ENCODE measurements at regions not wholly inside any gene's neighbourhood (a gene's known extent, or its start where the extent isn't known, plus 50 kb on each side); places are given as distances from the start of the nearest gene placed in this dataset.

GRCh38 chrX:1767026-1767425 lies 152.2 kb downstream of the ASMT start:
- no peak overlapping the region for H3K4me3 ChIP-seq (ENCODE audit: low read depth, low read length)
- no peak for DNase-seq (ENCODE audit: low read depth, low spot score)
- in situ Hi-C loops (cut with HindIII; ENCODE audit: low sequenced_read_pairs), result no loop called here
- TF ChIP-seq CTCF (IDR thresholded peaks at IDR 0.05; ENCODE audit: low read depth, low read length), result no peak

GRCh38 chrX:1778817-1779216 lies 164.0 kb downstream of the ASMT start:
- no peak for TF ChIP-seq CTCF (IDR thresholded peaks at IDR 0.05; ENCODE audit: low read depth, low read length)

GRCh38 chrX:1779626-1780025 lies 164.8 kb downstream of the ASMT start:
- TF ChIP-seq CTCF (IDR thresholded peaks at IDR 0.05; ENCODE audit: low read depth, low read length), result no peak
- H3K4me3 ChIP-seq (ENCODE audit: low read depth, low read length), result no peak overlapping the region
- no peak for DNase-seq (ENCODE audit: low read depth, low spot score)
- in situ Hi-C loops (cut with HindIII; ENCODE audit: low sequenced_read_pairs), result no loop called here

More at GRCh38 chrX:1778817-1779216, 164.0 kb downstream of the ASMT start:
- in situ Hi-C loops (cut with HindIII; ENCODE audit: low sequenced_read_pairs), result no loop called here
- no peak overlapping the region for H3K4me3 ChIP-seq (ENCODE audit: low read depth, low read length)
- DNase-seq (ENCODE audit: low read depth, low spot score), result no peak

- DNase-seq (ENCODE audit: low read depth, low spot score), result no peak
- in situ Hi-C loops (cut with HindIII; ENCODE audit: low sequenced_read_pairs), result no loop called here
- H3K4me3 ChIP-seq (ENCODE audit: low read depth, low read length), result no peak overlapping the region
- no peak for TF ChIP-seq CTCF (IDR thresholded peaks at IDR 0.05; ENCODE audit: low read depth, low read length)
Observed at GRCh38 chrX:1781766-1782165, 166.9 kb downstream of the ASMT start.

GRCh38 chrX:1784773-1785172 lies 169.9 kb downstream of the ASMT start:
- no peak for DNase-seq (ENCODE audit: low read depth, low spot score)
- TF ChIP-seq CTCF (IDR thresholded peaks at IDR 0.05; ENCODE audit: low read depth, low read length), result no peak
- no peak overlapping the region for H3K4me3 ChIP-seq (ENCODE audit: low read depth, low read length)
- in situ Hi-C loops (cut with HindIII; ENCODE audit: low sequenced_read_pairs), result no loop called here

GRCh38 chrX:1788300-1788911 lies 173.5 kb downstream of the ASMT start:
- no peak for TF ChIP-seq CTCF (IDR thresholded peaks at IDR 0.05; ENCODE audit: low read depth, low read length)
- no peak for DNase-seq (ENCODE audit: low read depth, low spot score)
- no peak overlapping the region for H3K4me3 ChIP-seq (ENCODE audit: low read depth, low read length)
- in situ Hi-C loops (cut with HindIII; ENCODE audit: low sequenced_read_pairs), result no loop called here
